GM12892 (cell line): ENCODE measurements at regions not wholly inside any gene's neighbourhood (a gene's known extent, or its start where the extent isn't known, plus 50 kb on each side); places are given as distances from the start of the nearest gene placed in this dataset.

Experiments
- POLR2A ChIP-seq: IDR thresholded peaks from 2 replicates; pipeline ENCODE4 v1.6.1; 2011; ENCODE audit warnings: low read depth, low read length, control low read depth
- TAF1 ChIP-seq: IDR thresholded peaks from 2 replicates; pipeline ENCODE4 v1.6.1; 2011; ENCODE audit warnings: low read depth, mild to moderate bottlenecking, control low read depth, low read length, borderline replicate concordance

- TF ChIP-seq POLR2A (no peak), TAF1 (no peak)
Observed at GRCh38 chr11:112597286-112597790, 336.7 kb upstream of the PLET1 start.
